ENCODE measurements at regions not wholly inside any gene's neighbourhood (a gene's known extent, or its start where the extent isn't known, plus 50 kb on each side); places are given as distances from the start of the nearest gene placed in this dataset.

DNA sequence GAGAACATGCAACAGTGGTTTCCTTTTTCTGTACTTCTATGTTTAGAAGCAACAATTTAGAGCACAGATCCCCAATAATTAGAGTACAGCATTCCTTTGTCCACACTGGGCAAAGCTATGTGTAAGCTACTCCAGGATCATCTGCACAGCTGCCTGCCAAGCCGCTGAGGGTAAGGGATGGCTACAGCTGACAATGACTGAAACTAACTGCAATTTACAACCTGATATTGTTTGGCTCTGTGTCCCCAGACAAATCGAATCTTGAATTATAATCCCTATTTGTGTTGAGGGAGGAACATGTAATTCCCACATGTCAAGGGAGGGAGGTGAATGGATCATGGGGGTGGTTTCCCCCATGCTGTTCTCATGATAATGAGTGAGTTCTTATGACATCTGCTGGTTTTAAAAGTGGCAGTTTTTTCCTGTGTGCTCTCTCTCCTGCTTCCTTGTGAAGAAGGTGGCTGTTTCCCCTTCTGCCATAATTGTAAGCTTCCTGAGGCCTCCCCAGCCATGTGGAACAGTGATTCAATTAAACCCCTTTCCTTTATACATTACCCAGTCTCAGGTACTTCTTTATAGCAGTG, 54.8 kb upstream of the TNFSF10 start:
- Histone ChIP-seq H3K27me3 (ENCODE audit: control insufficient read depth in 1 of 2, insufficient read depth in 2 of 2, low read length in 2 of 2) (no peaks in the 10 kb centered on the region), H3K9ac (ENCODE audit: insufficient read depth, low read depth, low read length) (no peak overlapping the region), H3K4me3 (replicated peaks in 1 of 3; ENCODE audit: insufficient read depth in 1 of 3, low read depth in 2 of 3, low read length in 3 of 3) (no peak overlapping the region), H3K9me3 (ENCODE audit: low read length) (no peaks in the 10 kb centered on the region), H3K27ac (ENCODE audit: extremely low read length, insufficient read depth, low read length) (no peak overlapping the region), H4K20me1 (ENCODE audit: insufficient read depth, low read length) (no peaks in the 10 kb centered on the region), H2AFZ (ENCODE audit: low read length) (no peak overlapping the region), H3K4me1 (ENCODE audit: insufficient read depth, low read length) (peaks cover 25% of the 10 kb centered on the region), H3K79me2 (ENCODE audit: insufficient read depth, low read length) (no peaks in the 10 kb centered on the region), H3K36me3 (replicated peaks in 1 of 2; ENCODE audit: control insufficient read depth in 1 of 2, insufficient read depth in 2 of 2, low read length in 2 of 2) (no peaks in the 10 kb centered on the region), H3K4me2 (ENCODE audit: low read depth, low read length) (no peak overlapping the region)
- ATAC-seq: peak; percentile 53; the same call in 2 of the 3 replicates
- CTCF ChIA-PET (ENCODE audit: low intra/inter-chr PET ratio, low total read pairs): no interaction called here
- intact Hi-C loops (cut with micrococcal nuclease; ENCODE audit: unreplicated experiment) (no loop called here), in situ Hi-C loops (cut with HindIII; ENCODE audit: extremely low pct_ligation_motif_present, low pct_unique_long_range_greater_than_20kb) (no loop called here)
- DNase-seq (ENCODE audit: low spot score): no peak
- no peak for TF ChIP-seq EP300 (IDR thresholded peaks at IDR 0.05; ENCODE audit: low read depth in 2 of 2, low read length in 2 of 2)
- TF ChIP-seq EP300 (CRISPR knock-in tag; IDR thresholded peaks at IDR 0.05; ENCODE audit: borderline replicate concordance): no peak
- no peak for TF ChIP-seq ZNF136 (CRISPR knock-in tag; IDR thresholded peaks at IDR 0.05; ENCODE audit: low read depth)
- no peak for TF ChIP-seq ZSCAN29 (CRISPR knock-in tag; conservative IDR thresholded peaks at IDR 0.05)
- TF ChIP-seq, protein P1, sequence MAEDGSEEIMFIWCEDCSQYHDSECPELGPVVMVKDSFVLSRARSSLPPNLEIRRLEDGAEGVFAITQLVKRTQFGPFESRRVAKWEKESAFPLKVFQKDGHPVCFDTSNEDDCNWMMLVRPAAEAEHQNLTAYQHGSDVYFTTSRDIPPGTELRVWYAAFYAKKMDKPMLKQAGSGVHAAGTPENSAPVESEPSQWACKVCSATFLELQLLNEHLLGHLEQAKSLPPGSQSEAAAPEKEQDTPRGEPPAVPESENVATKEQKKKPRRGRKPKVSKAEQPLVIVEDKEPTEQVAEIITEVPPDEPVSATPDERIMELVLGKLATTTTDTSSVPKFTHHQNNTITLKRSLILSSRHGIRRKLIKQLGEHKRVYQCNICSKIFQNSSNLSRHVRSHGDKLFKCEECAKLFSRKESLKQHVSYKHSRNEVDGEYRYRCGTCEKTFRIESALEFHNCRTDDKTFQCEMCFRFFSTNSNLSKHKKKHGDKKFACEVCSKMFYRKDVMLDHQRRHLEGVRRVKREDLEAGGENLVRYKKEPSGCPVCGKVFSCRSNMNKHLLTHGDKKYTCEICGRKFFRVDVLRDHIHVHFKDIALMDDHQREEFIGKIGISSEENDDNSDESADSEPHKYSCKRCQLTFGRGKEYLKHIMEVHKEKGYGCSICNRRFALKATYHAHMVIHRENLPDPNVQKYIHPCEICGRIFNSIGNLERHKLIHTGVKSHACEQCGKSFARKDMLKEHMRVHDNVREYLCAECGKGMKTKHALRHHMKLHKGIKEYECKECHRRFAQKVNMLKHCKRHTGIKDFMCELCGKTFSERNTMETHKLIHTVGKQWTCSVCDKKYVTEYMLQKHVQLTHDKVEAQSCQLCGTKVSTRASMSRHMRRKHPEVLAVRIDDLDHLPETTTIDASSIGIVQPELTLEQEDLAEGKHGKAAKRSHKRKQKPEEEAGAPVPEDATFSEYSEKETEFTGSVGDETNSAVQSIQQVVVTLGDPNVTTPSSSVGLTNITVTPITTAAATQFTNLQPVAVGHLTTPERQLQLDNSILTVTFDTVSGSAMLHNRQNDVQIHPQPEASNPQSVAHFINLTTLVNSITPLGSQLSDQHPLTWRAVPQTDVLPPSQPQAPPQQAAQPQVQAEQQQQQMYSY (CRISPR knock-in tag; IDR thresholded peaks at IDR 0.05): no peak
- no peak for TF ChIP-seq CC2D1A (CRISPR knock-in tag; IDR thresholded peaks at IDR 0.05)
- TF ChIP-seq MEF2D (CRISPR knock-in tag; IDR thresholded peaks at IDR 0.05): no peak
- no peak for TF ChIP-seq HOXA7 (CRISPR knock-in tag; IDR thresholded peaks at IDR 0.05)
- TF ChIP-seq TAF1 (CRISPR knock-in tag; IDR thresholded peaks at IDR 0.05): no peak
- no peak for TF ChIP-seq ZNF572 (CRISPR knock-in tag; IDR thresholded peaks at IDR 0.05)
- TF ChIP-seq, protein P2, sequence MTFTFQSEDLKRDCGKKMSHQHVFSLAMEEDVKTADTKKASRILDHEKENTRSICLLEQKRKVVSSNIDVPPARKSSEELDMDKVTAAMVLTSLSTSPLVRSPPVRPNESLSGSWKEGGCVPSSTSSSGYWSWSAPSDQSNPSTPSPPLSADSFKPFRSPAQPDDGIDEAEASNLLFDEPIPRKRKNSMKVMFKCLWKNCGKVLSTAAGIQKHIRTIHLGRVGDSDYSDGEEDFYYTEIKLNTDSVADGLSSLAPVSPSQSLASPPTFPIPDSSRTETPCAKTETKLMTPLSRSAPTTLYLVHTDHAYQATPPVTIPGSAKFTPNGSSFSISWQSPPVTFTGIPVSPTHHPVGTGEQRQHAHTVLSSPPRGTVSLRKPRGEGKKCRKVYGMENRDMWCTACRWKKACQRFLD (CRISPR knock-in tag; IDR thresholded peaks at IDR 0.05; ENCODE audit: borderline replicate concordance): no peak
- TF ChIP-seq ZNF343 (CRISPR knock-in tag; IDR thresholded peaks at IDR 0.05): no peak
- TF ChIP-seq, protein P3, sequence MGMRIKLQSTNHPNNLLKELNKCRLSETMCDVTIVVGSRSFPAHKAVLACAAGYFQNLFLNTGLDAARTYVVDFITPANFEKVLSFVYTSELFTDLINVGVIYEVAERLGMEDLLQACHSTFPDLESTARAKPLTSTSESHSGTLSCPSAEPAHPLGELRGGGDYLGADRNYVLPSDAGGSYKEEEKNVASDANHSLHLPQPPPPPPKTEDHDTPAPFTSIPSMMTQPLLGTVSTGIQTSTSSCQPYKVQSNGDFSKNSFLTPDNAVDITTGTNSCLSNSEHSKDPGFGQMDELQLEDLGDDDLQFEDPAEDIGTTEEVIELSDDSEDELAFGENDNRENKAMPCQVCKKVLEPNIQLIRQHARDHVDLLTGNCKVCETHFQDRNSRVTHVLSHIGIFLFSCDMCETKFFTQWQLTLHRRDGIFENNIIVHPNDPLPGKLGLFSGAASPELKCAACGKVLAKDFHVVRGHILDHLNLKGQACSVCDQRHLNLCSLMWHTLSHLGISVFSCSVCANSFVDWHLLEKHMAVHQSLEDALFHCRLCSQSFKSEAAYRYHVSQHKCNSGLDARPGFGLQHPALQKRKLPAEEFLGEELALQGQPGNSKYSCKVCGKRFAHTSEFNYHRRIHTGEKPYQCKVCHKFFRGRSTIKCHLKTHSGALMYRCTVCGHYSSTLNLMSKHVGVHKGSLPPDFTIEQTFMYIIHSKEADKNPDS (CRISPR knock-in tag; IDR thresholded peaks at IDR 0.05): no peak
- TF ChIP-seq NFYB (CRISPR knock-in tag; IDR thresholded peaks at IDR 0.05): no peak
- TF ChIP-seq, protein P4, sequence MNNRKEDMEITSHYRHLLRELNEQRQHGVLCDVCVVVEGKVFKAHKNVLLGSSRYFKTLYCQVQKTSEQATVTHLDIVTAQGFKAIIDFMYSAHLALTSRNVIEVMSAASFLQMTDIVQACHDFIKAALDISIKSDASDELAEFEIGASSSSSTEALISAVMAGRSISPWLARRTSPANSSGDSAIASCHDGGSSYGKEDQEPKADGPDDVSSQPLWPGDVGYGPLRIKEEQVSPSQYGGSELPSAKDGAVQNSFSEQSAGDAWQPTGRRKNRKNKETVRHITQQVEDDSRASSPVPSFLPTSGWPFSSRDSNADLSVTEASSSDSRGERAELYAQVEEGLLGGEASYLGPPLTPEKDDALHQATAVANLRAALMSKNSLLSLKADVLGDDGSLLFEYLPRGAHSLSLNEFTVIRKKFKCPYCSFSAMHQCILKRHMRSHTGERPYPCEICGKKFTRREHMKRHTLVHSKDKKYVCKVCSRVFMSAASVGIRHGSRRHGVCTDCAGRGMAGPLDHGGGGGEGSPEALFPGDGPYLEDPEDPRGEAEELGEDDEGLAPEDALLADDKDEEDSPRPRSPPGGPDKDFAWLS (CRISPR knock-in tag; IDR thresholded peaks at IDR 0.05; ENCODE audit: borderline replicate concordance): no peak
- 45% methylated on average over 2 of the region's 2 CpGs for WGBS (ENCODE audit: low lambda C conversion rate)
- BruUV-seq (replicated peaks): no TSS peak
- POLR2A ChIA-PET: no interaction called here
- FAIRE-seq: no peak
